Breast epithelium (tissue), 3 donors: ENCODE measurements at regions not wholly inside any gene's neighbourhood (a gene's known extent, or its start where the extent isn't known, plus 50 kb on each side); places are given as distances from the start of the nearest gene placed in this dataset.

ENCODE experiments used
- POLR2A ChIP-seq: fragments of 450-650 bp; IDR thresholded peaks from one replicate; pipeline ENCODE4 v1.6.1; 2016; ENCODE audit warnings: antibody characterized with exemption, mild to moderate bottlenecking, moderate library complexity
- POLR2AphosphoS5 ChIP-seq, 3 donors: sonication (generic); formaldehyde crosslinking; IDR thresholded peaks; one replicate each; pipeline ENCODE4 v1.6.1; 2017; ENCODE audit warnings: antibody characterized with exemption in 3 of 3
- TF ChIP-seq, protein P1 (sequence below), 3 donors: fragments of 450-650 bp; IDR thresholded peaks; one replicate each; pipeline ENCODE4 v1.5.1; 2016 to 2017; ENCODE audit warnings: antibody characterized with exemption in 3 of 3, mild to moderate bottlenecking in 3 of 3, moderate library complexity in 3 of 3

DNA sequence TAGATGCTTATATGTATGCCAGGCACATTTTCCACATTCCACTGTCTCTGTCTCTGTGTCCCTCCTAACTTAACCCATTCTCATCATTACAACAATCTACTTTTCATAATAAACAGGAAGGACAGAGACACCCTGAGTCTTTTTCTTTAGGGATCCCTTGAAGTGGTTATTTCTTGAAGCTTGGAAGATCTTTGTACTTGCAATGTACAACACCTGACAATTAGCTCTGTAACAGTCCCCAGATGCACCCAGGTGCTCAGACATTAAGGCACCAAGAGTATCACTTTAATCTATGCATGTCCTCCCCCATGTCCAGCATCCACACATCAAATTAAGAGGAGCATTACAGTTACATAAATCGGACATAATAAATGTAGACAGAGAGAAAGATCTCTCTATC lies 309.6 kb upstream of the KCNH8 start:
- TF ChIP-seq, protein P1, sequence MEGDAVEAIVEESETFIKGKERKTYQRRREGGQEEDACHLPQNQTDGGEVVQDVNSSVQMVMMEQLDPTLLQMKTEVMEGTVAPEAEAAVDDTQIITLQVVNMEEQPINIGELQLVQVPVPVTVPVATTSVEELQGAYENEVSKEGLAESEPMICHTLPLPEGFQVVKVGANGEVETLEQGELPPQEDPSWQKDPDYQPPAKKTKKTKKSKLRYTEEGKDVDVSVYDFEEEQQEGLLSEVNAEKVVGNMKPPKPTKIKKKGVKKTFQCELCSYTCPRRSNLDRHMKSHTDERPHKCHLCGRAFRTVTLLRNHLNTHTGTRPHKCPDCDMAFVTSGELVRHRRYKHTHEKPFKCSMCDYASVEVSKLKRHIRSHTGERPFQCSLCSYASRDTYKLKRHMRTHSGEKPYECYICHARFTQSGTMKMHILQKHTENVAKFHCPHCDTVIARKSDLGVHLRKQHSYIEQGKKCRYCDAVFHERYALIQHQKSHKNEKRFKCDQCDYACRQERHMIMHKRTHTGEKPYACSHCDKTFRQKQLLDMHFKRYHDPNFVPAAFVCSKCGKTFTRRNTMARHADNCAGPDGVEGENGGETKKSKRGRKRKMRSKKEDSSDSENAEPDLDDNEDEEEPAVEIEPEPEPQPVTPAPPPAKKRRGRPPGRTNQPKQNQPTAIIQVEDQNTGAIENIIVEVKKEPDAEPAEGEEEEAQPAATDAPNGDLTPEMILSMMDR (IDR thresholded peaks at IDR 0.05): no peak
- TF ChIP-seq POLR2A (no peak), POLR2AphosphoS5 (IDR thresholded peaks at IDR 0.05) (no peak)
